B cell (primary cell): ENCODE measurements at regions not wholly inside any gene's neighbourhood (a gene's known extent, or its start where the extent isn't known, plus 50 kb on each side); places are given as distances from the start of the nearest gene placed in this dataset.

Source experiments
- ATAC-seq: fragments of 200-7000 bp; cut with Tn5 transposase; one replicate; pipeline ENCODE4 v1.10.0; 2021; ENCODE audit warnings: low read depth, mild to moderate bottlenecking, moderate number of reproducible peaks, moderate library complexity
- CTCF ChIA-PET: fragments of 350-600 bp; sonication (Branson Sonifier 250); formaldehyde crosslinking; loops from one replicate; lab custom pipeline; 2021; ENCODE audit warnings: antibody characterized with exemption, inconsistent platforms; lab: Charles Lee
- POLR2A ChIA-PET: fragments of 350-600 bp; sonication (Branson Sonifier 250); formaldehyde crosslinking; loops from one replicate; lab custom pipeline; 2021; ENCODE audit warnings: antibody characterized with exemption; lab: Charles Lee
- DNase-seq: peaks from one replicate; pipeline ENCODE4 v3.0.0; 2013
- H2AFZ ChIP-seq: 2 replicates; pipeline ENCODE4 v1.6.1; 2012; ENCODE audit warnings: mild to moderate bottlenecking, low read depth, low read length; ENCODE audit not compliant: insufficient read depth, poor library complexity, severe bottlenecking
- H3K27ac ChIP-seq, 2 donors: 1 replicate in 1 of 2; 2 replicates in 1 of 2; pipeline ENCODE4 v1.5.1; 2012 to 2013; ENCODE audit warnings: low read length in 2 of 2, mild to moderate bottlenecking in 2 of 2, moderate library complexity in 1 of 2
- H3K27me3 ChIP-seq, 4 experiments: fragments of 200-600 bp in 1 of 4; sonication (generic) in 1 of 4; replicated peaks in 1 of 4; 1 replicate in 2 of 4; 2 replicates in 2 of 4; pipeline versions ENCODE4 v1.6.1 to v1.7.0; 2013 to 2016; ENCODE audit warnings: low read length in 3 of 4, mild to moderate bottlenecking in 2 of 4, mixed read lengths in 1 of 4, moderate library complexity in 1 of 4; ENCODE audit not compliant: insufficient read depth in 4 of 4, control insufficient read depth in 3 of 4; ENCODE audit errors: control extremely low read depth in 1 of 4
- H3K36me3 ChIP-seq, 2 experiments: replicated peaks in 1 of 2; 1 replicate in 1 of 2; 2 replicates in 1 of 2; pipeline versions ENCODE4 v1.6.1 to v1.7.1; 2013; ENCODE audit warnings: low read length in 1 of 2; ENCODE audit not compliant: insufficient read depth in 2 of 2, control insufficient read depth in 1 of 2; ENCODE audit errors: control extremely low read depth in 1 of 2, extremely low read depth in 1 of 2
- H3K4me1 ChIP-seq, 2 donors: fragments of 200-600 bp in 1 of 2; sonication (generic) in 1 of 2; 1 replicate in 1 of 2; 2 replicates in 1 of 2; pipeline versions ENCODE4 v1.5.1 to v1.6.1; 2013 to 2017; ENCODE audit warnings: low read length in 2 of 2; ENCODE audit not compliant: control insufficient read depth in 2 of 2, insufficient read depth in 2 of 2
- H3K4me2 ChIP-seq: replicated peaks from 2 replicates; pipeline ENCODE3; 2012; ENCODE audit warnings: mild to moderate bottlenecking, low read depth, low read length; ENCODE audit not compliant: poor library complexity, severe bottlenecking
- H3K4me3 ChIP-seq, 5 experiments: fragments of 200-600 bp in 1 of 5; sonication (generic) in 1 of 5; 1 replicate in 3 of 5; 2 replicates in 2 of 5; pipeline versions ENCODE4 v1.5.1 to v1.7.0; 2011 to 2016; ENCODE audit warnings: low read length in 4 of 5, mild to moderate bottlenecking in 4 of 5, low read depth in 2 of 5, control low read depth in 1 of 5, moderate library complexity in 1 of 5; ENCODE audit not compliant: insufficient read depth in 1 of 5; ENCODE audit errors: control extremely low read depth in 1 of 5, extremely low read depth in 1 of 5
- H3K79me2 ChIP-seq: fragments of 200-600 bp; sonication (generic); one replicate; pipeline ENCODE4 v1.6.0; 2016; ENCODE audit warnings: low read length; ENCODE audit not compliant: control insufficient read depth, insufficient read depth
- H3K9ac ChIP-seq: fragments of 200-600 bp; sonication (generic); 2 replicates; pipeline ENCODE4 v1.6.1; 2017; ENCODE audit warnings: mild to moderate bottlenecking, low read length, moderate library complexity
- H3K9me3 ChIP-seq, 3 donors: one replicate each; pipeline versions ENCODE4 v1.6.1 to v1.7.1; 2013; ENCODE audit warnings: low read length in 2 of 3; ENCODE audit not compliant: control insufficient read depth in 2 of 3, insufficient read depth in 1 of 3; ENCODE audit errors: control extremely low read depth in 1 of 3
- H4K20me1 ChIP-seq: 2 replicates; pipeline ENCODE4 v1.6.0; 2012; ENCODE audit warnings: mild to moderate bottlenecking, low read length; ENCODE audit not compliant: insufficient read depth, control insufficient read depth, poor library complexity, severe bottlenecking
- H3K27ac Mint-ChIP-seq: one replicate; pipeline ENCODE4 v1.8.0; 2021; ENCODE audit warnings: mixed read lengths
- H3K27me3 Mint-ChIP-seq: one replicate; pipeline ENCODE4 v1.8.0; 2021; ENCODE audit warnings: mixed read lengths
- H3K4me1 Mint-ChIP-seq: one replicate; pipeline ENCODE4 v1.8.0; 2021; ENCODE audit warnings: mixed read lengths
- H3K4me3 Mint-ChIP-seq: one replicate; pipeline ENCODE4 v1.8.0; 2021; ENCODE audit warnings: mixed read lengths
- H3K9me3 Mint-ChIP-seq: one replicate; pipeline ENCODE4 v1.8.0; 2022; ENCODE audit warnings: mixed read lengths; ENCODE audit not compliant: insufficient read depth
- CTCF ChIP-seq: fragments of 200-600 bp; IDR thresholded peaks from one replicate; pipeline ENCODE4 v1.8.0; 2022; ENCODE audit warnings: antibody characterized with exemption, mild to moderate bottlenecking
- EZH2 ChIP-seq: IDR thresholded peaks from 2 replicates; pipeline ENCODE4 v1.6.1; 2012; ENCODE audit warnings: borderline replicate concordance, low read depth, mild to moderate bottlenecking, moderate library complexity, low read length; ENCODE audit not compliant: insufficient read depth, poor library complexity, severe bottlenecking
- WGBS: methylation state at CpG from one replicate; pipeline ENCODE4 v1.1.5; 2013; ENCODE audit warnings: missing lambda C conversion rate; ENCODE audit not compliant: insufficient coverage; 5-methylcytosine and 5-hydroxymethylcytosine counted together
- intact Hi-C: fragments of 100-400 bp; cut with micrococcal nuclease; formaldehyde crosslinking; loops from one replicate; pipeline ENCODE4 v1.10.0; 2022

- H3K4me2 ChIP-seq, result no peak overlapping the region
- no peaks in the 10 kb centered on the region for H3K36me3 ChIP-seq
- no peaks in the 10 kb centered on the region for H3K4me1 Mint-ChIP-seq
- no peaks in the 10 kb centered on the region for H3K4me1 ChIP-seq
- no peak overlapping the region for H2AFZ ChIP-seq
- intact Hi-C loops, result no loop called here
- DNase-seq (no peak), ATAC-seq (no peak)
- ChIA-PET POLR2A (no interaction called here), CTCF (no interaction called here)
- H3K9ac ChIP-seq, result no peak overlapping the region
- no peaks in the 10 kb centered on the region for H3K27me3 Mint-ChIP-seq
- H3K27ac Mint-ChIP-seq, result no peak overlapping the region
- H3K79me2 ChIP-seq, result no peaks in the 10 kb centered on the region
- H3K27ac ChIP-seq, result no peak overlapping the region
- peaks cover 3% of the 10 kb centered on the region for H3K9me3 Mint-ChIP-seq
- H3K4me3 ChIP-seq, result no peak overlapping the region
- TF ChIP-seq CTCF (no peak), EZH2 (no peak)
- no peaks in the 10 kb centered on the region for H3K9me3 ChIP-seq
- no peak overlapping the region for H3K4me3 Mint-ChIP-seq
- no CpG with 5 or more reads among the region's 4 CpGs for WGBS
- H4K20me1 ChIP-seq, result no peaks in the 10 kb centered on the region
- no peaks in the 10 kb centered on the region for H3K27me3 ChIP-seq
These were observed 625.2 kb upstream of the NCAM2 start for GRCh38 chr21:20373031-20373430.

- Histone ChIP-seq H3K9me3 (peaks cover 0 to 7% (median 0%) of the 10 kb centered on the region in 3 donors), H4K20me1 (no peaks in the 10 kb centered on the region), H3K4me2 (no peak overlapping the region), H3K9ac (no peak overlapping the region), H3K4me3 (no peak overlapping the region), H2AFZ (no peak overlapping the region), H3K79me2 (no peaks in the 10 kb centered on the region), H3K27ac (no peak overlapping the region), H3K4me1 (no peaks in the 10 kb centered on the region), H3K27me3 (no peaks in the 10 kb centered on the region), H3K36me3 (no peaks in the 10 kb centered on the region)
- Mint-ChIP-seq H3K4me1 (no peaks in the 10 kb centered on the region), H3K27ac (no peak overlapping the region), H3K27me3 (no peaks in the 10 kb centered on the region), H3K9me3 (peaks cover 3% of the 10 kb centered on the region), H3K4me3 (no peak overlapping the region)
- intact Hi-C loops, result no loop called here
- DNase-seq (no peak), ATAC-seq (no peak)
- TF ChIP-seq EZH2, result no peak
- no CpG with 5 or more reads among the region's 1 CpG for WGBS
- ChIA-PET POLR2A (no interaction called here), CTCF (no interaction called here)
These were observed 621.0 kb upstream of the NCAM2 start for GRCh38 chr21:20377250-20377649.
